Stimulated activated CD8-positive, alpha-beta memory T cell treated with anti-CD3 and anti-CD28 coated beads, Interleukin-4, amount 100 ng/mL, for 48 hours (primary cell): ENCODE measurements at regions not wholly inside any gene's neighbourhood (a gene's known extent, or its start where the extent isn't known, plus 50 kb on each side); places are given as distances from the start of the nearest gene placed in this dataset.
A peak's percentile ranks its signal among the peaks of the same experiment; 100 is the strongest.
"Not testable (repeated sequence)": the region's sequence is repeated elsewhere in the genome, so short reads cannot be mapped to it uniquely, and the experiment has no call there.

Experiments used
- DNase-seq: peaks from one replicate; pipeline ENCODE4 v3.0.0-alpha.2; 2020

- DNase-seq = no peak
These were observed 141.9 kb downstream of the PSAT1 start for GRCh38 chr9:78438780-78439179.

- peak; percentile 79 for DNase-seq
These were observed 142.4 kb downstream of the PSAT1 start for GRCh38 chr9:78439190-78439865.

DNA sequence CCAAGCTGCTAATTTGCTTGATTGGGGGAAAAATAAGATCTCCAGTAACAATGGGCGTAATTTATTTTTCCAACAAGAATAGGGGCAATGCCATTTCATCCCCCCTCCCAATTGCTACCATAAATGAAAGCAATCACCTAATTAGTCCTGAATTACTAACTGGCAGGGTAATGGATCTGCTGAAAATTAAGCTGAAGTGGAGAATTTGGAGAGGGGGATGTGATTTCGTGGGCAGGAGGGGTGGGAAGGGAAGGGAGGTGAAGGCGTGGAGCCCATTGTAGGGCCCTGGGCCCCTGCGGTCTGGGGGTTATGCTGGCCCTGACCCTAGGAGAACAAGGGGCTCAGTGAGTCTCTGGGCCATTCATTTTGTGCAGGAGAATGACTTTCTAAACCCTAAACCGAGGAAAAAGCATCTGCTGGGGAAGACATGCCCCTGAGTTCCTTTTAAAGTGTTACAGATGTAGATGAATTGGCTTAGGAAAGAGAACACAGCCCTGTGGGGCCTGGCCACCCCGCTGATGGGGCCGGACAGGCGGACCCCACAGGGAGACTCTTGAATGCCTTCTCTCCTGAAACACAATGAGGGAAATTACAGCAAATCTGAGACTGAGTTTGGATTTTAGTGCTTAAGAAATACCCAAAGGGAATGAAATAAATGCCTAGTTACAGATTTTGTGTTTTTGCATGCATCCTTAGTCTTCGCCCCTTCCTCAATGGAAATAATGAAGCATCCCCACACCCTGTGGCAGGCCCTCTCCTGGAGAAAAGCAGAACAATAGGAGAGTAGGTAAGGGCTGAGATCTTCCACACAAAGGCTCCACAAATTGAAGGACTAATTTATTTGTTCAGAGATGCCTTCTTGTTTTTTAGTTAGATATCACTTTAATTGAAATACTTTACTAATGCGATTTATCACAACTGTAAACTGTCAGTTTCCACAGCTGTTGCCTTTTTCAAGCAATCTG is 143.2 kb downstream of the PSAT1 start:
- DNase-seq = no peak

- DNase-seq = no peak
These were observed 144.5 kb downstream of the PSAT1 start for GRCh38 chr9:78441396-78441795.

- no peak for DNase-seq
These were observed 145.0 kb downstream of the PSAT1 start for GRCh38 chr9:78441822-78442431.

DNA sequence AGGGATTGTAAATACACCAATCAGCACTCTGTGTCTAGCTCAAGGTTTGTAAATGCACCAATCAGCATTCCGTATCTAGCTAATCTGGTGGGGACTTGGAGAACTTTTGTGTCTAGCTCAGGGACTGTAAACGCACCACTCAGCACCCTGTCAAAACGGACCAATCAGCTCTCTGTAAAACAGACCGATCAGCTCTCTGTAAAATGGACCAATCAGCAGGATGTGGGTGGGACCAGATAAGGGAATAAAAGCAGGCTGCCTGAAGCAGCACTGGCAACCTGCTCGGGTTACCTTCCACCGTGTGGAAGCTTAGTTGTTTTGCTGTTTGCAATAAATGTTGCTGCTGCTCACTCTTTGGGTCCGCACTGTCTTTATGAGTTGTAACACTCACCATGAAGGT is 145.7 kb downstream of the PSAT1 start:
- not testable (repeated sequence) for DNase-seq

DNA sequence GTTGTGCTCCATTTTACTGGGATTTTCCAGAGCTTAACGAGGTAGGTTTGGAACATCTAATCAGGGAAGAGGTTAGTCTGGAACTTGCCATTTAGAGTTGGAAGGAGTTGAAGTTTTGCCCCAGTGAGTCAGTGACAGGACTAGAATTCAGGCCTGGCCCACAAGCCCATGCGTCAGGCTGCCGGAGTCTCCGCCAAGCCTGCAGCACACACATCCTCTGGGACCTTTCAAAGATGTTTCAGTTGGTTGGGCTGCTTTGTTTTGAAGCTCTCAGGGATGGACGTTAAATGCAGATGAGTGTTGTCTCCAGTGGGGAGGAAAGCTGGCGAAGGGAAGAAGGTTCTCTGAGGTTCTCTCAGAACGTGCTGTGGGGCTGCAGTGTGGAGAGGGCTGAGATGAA is 147.0 kb downstream of the PSAT1 start:
- DNase-seq = no peak

DNA sequence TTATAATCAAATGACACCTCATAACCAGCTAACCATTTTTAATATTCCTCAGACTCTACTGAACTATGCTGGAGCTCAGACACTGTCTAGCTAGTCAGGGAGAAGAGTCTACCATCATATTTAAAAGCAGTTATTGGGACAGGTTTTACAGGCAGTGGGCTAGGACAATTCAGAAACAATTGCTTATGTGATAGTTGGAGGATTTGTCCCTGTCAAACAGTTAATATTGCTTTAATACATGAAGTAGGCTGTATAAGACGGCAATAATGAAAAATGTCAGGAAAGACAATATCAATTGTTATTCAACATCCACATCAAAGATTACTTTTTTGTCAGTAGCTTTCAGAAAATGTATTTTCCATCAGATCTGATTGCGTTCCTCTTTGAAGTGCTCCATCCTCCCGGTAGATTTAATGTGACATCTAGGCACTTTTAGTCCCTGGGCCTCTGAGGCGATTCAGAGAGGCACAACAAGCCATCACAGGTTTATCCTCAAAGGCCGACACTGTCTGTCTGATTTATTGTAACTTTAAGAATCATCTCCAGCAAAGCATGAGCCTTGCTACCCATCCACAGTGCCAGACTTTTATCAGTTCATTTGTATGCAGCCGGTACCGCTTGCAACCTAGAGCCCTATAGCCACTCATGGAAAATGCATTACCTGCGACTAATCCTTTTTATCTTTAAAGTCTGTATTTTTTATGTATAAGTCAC is 152.2 kb downstream of the PSAT1 start:
- DNase-seq = no peak

DNA sequence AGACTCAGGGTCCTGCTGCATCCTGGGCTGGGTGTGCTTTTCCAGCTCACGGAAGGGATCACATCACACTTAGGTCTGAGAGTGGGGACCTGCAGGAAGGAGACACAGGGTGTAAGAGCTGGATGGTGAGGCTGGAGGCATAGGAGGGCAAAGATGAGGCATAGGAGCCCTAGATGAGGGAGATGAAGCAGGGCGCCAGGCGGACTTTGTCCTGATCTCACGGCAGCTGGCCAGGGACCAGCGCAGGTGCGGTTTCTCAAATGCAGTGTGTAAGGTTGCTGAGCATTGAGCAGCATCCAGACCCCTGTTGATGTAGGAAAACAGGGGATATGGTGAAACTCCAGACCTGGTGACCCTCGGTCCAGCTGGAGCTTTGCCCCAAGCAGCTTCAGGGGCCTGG is 156.5 kb downstream of the PSAT1 start:
- no peak for DNase-seq

- no peak for DNase-seq
These were observed 165.7 kb downstream of the PSAT1 start for GRCh38 chr9:78462611-78463010.

DNA sequence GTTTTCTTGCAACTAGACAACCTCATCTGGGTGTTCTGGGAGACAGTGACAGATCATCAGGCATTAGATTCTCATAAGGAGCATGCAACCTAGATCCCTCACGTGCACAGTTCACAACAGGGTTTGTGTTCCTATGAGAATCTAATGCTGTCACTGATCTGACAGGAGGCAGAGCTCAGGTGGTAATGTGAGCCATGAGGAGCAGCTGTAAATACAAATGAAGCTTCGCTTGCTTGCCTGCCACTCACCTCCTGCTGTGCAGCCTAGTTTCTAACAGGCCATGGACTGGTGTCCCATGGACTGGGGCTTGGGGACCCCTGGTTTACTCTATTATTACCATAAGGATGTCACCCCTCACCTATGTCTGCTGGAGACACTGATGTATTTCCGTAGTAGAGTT is 166.8 kb downstream of the PSAT1 start:
- DNase-seq = no peak

DNA sequence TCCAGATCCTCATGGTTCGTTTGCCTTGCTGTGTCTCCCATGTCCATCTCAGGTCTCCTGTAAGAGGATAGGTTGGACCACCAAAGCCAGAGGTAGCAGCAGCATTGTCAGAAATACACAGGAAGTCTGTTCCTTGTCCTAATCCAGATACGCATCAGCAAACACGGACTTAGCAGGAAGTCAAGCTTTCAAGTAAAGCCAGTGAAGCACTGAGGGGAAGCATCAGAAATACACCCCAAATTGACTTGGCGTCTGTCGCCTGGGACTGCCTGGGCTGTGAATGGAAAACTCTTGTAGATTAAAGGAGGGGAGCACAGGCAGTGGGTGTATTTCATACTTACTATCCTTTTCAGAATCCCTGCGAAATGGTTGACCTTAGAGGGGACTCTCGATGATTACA is 171.3 kb downstream of the PSAT1 start:
- no peak for DNase-seq

- DNase-seq = no peak
These were observed 172.2 kb downstream of the PSAT1 start for GRCh38 chr9:78468974-78469576.

- no peak for DNase-seq
These were observed 173.3 kb downstream of the PSAT1 start for GRCh38 chr9:78470216-78470615.

- no peak for DNase-seq
These were observed 173.8 kb downstream of the PSAT1 start for GRCh38 chr9:78470741-78471140.

- no peak for DNase-seq
These were observed 175.2 kb downstream of the PSAT1 start for GRCh38 chr9:78472111-78472510.

DNA sequence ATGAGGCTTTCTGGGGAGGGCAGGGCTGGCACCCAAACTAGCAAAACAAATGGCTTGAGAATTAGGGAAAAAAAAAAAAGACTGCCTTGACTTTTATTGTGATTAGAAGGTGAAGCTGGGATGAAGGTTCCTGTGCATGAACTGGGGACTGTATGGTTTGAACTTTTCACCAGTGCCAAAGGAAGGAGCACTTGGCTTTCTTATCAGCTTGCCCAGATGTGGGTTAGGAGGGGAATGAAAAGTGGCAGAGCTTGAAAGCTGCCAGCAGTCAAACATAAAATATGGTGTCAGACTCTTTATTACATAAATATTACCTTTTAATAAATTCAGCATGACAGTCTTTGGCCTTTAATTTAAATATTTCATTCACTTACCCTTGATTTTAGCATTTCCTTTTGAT is 182.5 kb downstream of the PSAT1 start:
- no peak for DNase-seq

DNA sequence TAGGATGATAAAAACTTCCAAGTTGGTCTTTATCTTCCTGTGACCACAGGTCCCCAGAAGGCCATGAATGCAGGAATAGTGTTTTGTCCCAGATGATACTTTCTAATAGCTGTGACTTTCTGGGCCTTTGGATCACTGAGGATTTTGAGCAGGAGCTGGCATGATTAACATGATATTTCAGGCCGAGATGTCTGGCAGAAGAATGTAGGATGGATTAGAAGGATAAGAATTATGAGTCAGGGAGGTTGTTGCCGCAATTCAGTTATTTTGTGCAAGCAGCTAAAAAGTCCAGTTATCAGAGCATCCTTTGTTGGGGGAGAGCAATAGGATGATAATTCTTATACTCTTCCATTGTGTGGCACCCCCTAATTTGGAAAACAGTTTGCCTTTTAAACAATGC is 189.7 kb downstream of the PSAT1 start:
- no peak for DNase-seq

- no peak for DNase-seq
These were observed 193.3 kb downstream of the PSAT1 start for GRCh38 chr9:78490231-78490630.

- no peak for DNase-seq
These were observed 194.5 kb downstream of the PSAT1 start for GRCh38 chr9:78491402-78491801.

- DNase-seq = no peak
These were observed 196.3 kb downstream of the PSAT1 start for GRCh38 chr9:78493166-78493742.

DNA sequence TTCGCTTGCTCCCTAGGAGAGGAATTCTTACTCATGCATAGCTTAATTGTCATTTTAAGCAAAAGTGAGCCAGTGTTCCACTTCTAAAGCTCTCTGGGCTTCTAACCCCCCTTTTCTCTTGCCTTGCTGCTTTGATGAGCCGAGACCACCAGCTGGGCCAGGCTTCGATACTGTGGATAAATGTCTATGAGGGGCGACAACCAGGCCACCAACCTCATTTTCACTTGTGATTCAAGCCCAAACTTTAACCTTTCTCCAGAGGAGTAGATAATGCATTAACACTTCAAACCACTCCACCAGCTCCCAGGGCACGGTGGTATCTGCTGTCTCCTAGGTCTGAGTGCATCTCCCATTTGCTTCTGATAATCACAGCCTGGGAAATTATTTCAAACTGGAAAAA is 205.6 kb downstream of the PSAT1 start:
- DNase-seq = no peak
